ENCODE measurements at regions not wholly inside any gene's neighbourhood (a gene's known extent, or its start where the extent isn't known, plus 50 kb on each side); places are given as distances from the start of the nearest gene placed in this dataset.

DNA sequence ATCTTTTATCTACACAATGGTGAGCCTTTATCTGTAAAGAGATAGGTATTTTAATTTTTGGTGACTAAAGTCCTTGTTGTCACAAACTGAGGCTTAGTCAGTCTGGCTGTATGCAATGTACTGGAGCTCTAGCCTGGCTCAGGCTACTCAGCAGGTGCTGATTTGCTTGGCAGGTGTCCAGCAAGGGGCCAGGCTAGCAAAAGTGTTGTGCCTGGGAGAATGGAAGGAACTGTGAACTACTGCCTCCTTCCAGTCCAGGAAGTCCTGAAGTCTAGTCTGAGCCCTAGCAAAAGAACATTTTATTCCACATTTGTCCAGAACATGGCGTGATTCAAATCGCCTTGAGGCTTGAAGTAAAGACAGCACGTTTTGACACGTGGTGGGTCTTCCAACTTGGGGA lies 260.5 kb downstream of the CCDC85A start:
- Mint-ChIP-seq H3K4me1 (no peaks in the 10 kb centered on the region), H3K36me3 (no peaks in the 10 kb centered on the region)
- CTCF ChIA-PET: no interaction called here

DNA sequence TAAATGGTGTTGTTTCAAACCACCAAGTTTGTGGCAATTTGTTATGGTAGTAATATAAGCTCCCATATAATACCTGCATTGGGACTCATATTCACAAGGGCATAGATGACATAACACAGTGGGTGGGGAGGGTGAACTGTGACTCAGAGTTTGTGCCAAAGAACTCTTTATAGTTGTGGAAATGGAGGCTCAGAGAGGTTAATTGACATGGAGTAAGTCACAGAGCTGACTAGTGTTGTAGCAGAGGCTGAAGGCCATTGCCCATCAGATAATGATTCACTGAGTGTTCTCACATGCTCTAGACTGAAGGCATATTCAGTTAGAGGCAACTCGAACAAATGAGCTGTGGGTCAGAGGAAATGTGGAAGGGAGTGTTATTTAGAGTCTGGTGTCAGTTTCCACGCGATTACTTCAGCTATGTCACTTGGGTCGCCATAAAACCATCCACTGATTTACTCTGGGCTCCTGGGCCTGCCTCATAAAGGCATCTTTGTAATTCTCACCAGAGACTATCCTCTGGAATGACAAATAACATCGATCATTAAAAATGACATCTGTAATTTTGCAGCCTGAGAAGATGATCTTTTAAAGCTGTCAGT lies 264.7 kb downstream of the CCDC85A start:
- ChIA-PET POLR2A (no interaction called here), CTCF (no interaction called here)
- Histone ChIP-seq H3K27me3 (ENCODE audit: insufficient read depth, low read length, poor library complexity, severe bottlenecking) (no peaks in the 10 kb centered on the region), H3K36me3 (ENCODE audit: insufficient read depth, low read length) (no peaks in the 10 kb centered on the region), H3K4me1 (ENCODE audit: insufficient read depth, low read length) (no peaks in the 10 kb centered on the region), H3K27ac (ENCODE audit: low read depth, low read length) (no peak overlapping the region), H3K4me3 (ENCODE audit: low read length) (no peak overlapping the region), H3K9me3 (ENCODE audit: low read length) (no peaks in the 10 kb centered on the region)
- no peaks in the 10 kb centered on the region for H3K27me3 Mint-ChIP-seq
- no peaks in the 10 kb centered on the region for H3K36me3 Mint-ChIP-seq
- peaks cover 2 to 19% (median 7%) of the 10 kb centered on the region in 5 donors for H3K9me3 Mint-ChIP-seq
- H3K4me1 Mint-ChIP-seq: no peaks in the 10 kb centered on the region
- no peak overlapping the region for H3K27ac Mint-ChIP-seq
- H3K4me3 Mint-ChIP-seq: no peak overlapping the region
- no peak for DNase-seq

More for the DNA sequence above, 260.5 kb downstream of the CCDC85A start:
- H3K9me3 Mint-ChIP-seq: peaks cover 0 to 11% (median 5%) of the 10 kb centered on the region in 5 donors
- no peaks in the 10 kb centered on the region for H3K27me3 Mint-ChIP-seq
- DNase-seq: no peak
- no peak overlapping the region for H3K27ac Mint-ChIP-seq
- Histone ChIP-seq H3K27ac (ENCODE audit: low read depth, low read length) (no peak overlapping the region), H3K4me1 (ENCODE audit: insufficient read depth, low read length) (no peaks in the 10 kb centered on the region), H3K36me3 (ENCODE audit: insufficient read depth, low read length) (no peaks in the 10 kb centered on the region), H3K4me3 (ENCODE audit: low read length) (no peak overlapping the region), H3K27me3 (ENCODE audit: insufficient read depth, low read length, poor library complexity, severe bottlenecking) (no peaks in the 10 kb centered on the region), H3K9me3 (ENCODE audit: low read length) (peaks cover 6% of the 10 kb centered on the region)
- no peak overlapping the region for H3K4me3 Mint-ChIP-seq
- POLR2A ChIA-PET: no interaction called here

GRCh38 chr2:56449002-56449431 lies 265.2 kb downstream of the CCDC85A start:
- H3K27ac Mint-ChIP-seq: no peak overlapping the region
- ChIA-PET CTCF (no interaction called here), POLR2A (no interaction called here)
- no peaks in the 10 kb centered on the region for H3K27me3 Mint-ChIP-seq
- Histone ChIP-seq H3K9me3 (ENCODE audit: low read length) (no peaks in the 10 kb centered on the region), H3K36me3 (ENCODE audit: insufficient read depth, low read length) (no peaks in the 10 kb centered on the region), H3K27me3 (ENCODE audit: insufficient read depth, low read length, poor library complexity, severe bottlenecking) (no peaks in the 10 kb centered on the region), H3K4me1 (ENCODE audit: insufficient read depth, low read length) (no peaks in the 10 kb centered on the region), H3K27ac (ENCODE audit: low read depth, low read length) (no peak overlapping the region), H3K4me3 (ENCODE audit: low read length) (no peak overlapping the region)
- no peaks in the 10 kb centered on the region for H3K36me3 Mint-ChIP-seq
- H3K9me3 Mint-ChIP-seq: peaks cover 2 to 19% (median 10%) of the 10 kb centered on the region in 5 donors
- H3K4me3 Mint-ChIP-seq: no peak overlapping the region
- no peak for DNase-seq
- H3K4me1 Mint-ChIP-seq: no peaks in the 10 kb centered on the region

- H3K27ac Mint-ChIP-seq: no peak overlapping the region
- no peaks in the 10 kb centered on the region for H3K4me1 Mint-ChIP-seq
- Histone ChIP-seq H3K27me3 (ENCODE audit: insufficient read depth, low read length, poor library complexity, severe bottlenecking) (no peaks in the 10 kb centered on the region), H3K9me3 (ENCODE audit: low read length) (no peaks in the 10 kb centered on the region), H3K4me1 (ENCODE audit: insufficient read depth, low read length) (no peaks in the 10 kb centered on the region), H3K36me3 (ENCODE audit: insufficient read depth, low read length) (no peaks in the 10 kb centered on the region), H3K4me3 (ENCODE audit: low read length) (no peak overlapping the region), H3K27ac (ENCODE audit: low read depth, low read length) (no peak overlapping the region)
- H3K36me3 Mint-ChIP-seq: no peaks in the 10 kb centered on the region
- H3K4me3 Mint-ChIP-seq: no peak overlapping the region
- POLR2A ChIA-PET: no interaction called here
- H3K27me3 Mint-ChIP-seq: no peaks in the 10 kb centered on the region
- peaks cover 2 to 19% (median 10%) of the 10 kb centered on the region in 5 donors for H3K9me3 Mint-ChIP-seq
- no peak for DNase-seq
- CTCF ChIA-PET: no interaction called here
Measured at GRCh38 chr2:56449449-56449860, 265.7 kb downstream of the CCDC85A start.

GRCh38 chr2:56450047-56450446 lies 266.3 kb downstream of the CCDC85A start:
- H3K27ac Mint-ChIP-seq: no peak overlapping the region
- H3K4me1 Mint-ChIP-seq: no peaks in the 10 kb centered on the region
- Histone ChIP-seq H3K27ac (ENCODE audit: low read depth, low read length) (no peak overlapping the region), H3K36me3 (ENCODE audit: insufficient read depth, low read length) (no peaks in the 10 kb centered on the region), H3K4me1 (ENCODE audit: insufficient read depth, low read length) (no peaks in the 10 kb centered on the region), H3K9me3 (ENCODE audit: low read length) (no peaks in the 10 kb centered on the region), H3K27me3 (ENCODE audit: insufficient read depth, low read length, poor library complexity, severe bottlenecking) (no peaks in the 10 kb centered on the region), H3K4me3 (ENCODE audit: low read length) (no peak overlapping the region)
- peaks cover 2 to 17% (median 10%) of the 10 kb centered on the region in 5 donors for H3K9me3 Mint-ChIP-seq
- ChIA-PET CTCF (no interaction called here), POLR2A (no interaction called here)
- H3K36me3 Mint-ChIP-seq: no peaks in the 10 kb centered on the region
- no peak overlapping the region for H3K4me3 Mint-ChIP-seq
- DNase-seq: no peak
- H3K27me3 Mint-ChIP-seq: no peaks in the 10 kb centered on the region

DNA sequence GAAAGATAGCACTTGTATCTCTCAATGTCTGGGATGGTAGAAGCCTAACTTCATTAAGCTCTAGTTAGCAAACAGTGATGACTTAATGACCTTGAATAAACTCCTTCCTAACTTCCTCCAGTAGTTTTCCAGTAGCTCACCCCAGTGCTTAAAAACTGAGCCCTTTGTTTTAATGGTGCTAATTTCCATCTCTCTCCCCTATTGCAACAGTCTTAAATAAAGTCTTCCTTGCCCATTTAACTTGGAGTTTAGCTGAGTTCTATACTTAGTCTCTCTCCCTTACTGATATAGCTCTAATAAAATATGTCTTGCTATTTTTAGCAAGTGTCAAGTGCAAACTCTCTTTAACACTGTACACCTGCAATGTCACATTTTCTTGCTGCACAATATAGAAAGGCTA lies 267.0 kb downstream of the CCDC85A start:
- Histone ChIP-seq H3K36me3 (ENCODE audit: insufficient read depth, low read length) (no peaks in the 10 kb centered on the region), H3K4me3 (ENCODE audit: low read length) (no peak overlapping the region), H3K27ac (ENCODE audit: low read depth, low read length) (no peak overlapping the region), H3K9me3 (ENCODE audit: low read length) (no peaks in the 10 kb centered on the region), H3K27me3 (ENCODE audit: insufficient read depth, low read length, poor library complexity, severe bottlenecking) (no peaks in the 10 kb centered on the region), H3K4me1 (ENCODE audit: insufficient read depth, low read length) (no peaks in the 10 kb centered on the region)
- H3K4me3 Mint-ChIP-seq: no peak overlapping the region
- no peak overlapping the region for H3K27ac Mint-ChIP-seq
- no peaks in the 10 kb centered on the region for H3K36me3 Mint-ChIP-seq
- ChIA-PET POLR2A (no interaction called here), CTCF (no interaction called here)
- DNase-seq: no peak
- no peaks in the 10 kb centered on the region for H3K4me1 Mint-ChIP-seq
- peaks cover 2 to 18% (median 10%) of the 10 kb centered on the region in 5 donors for H3K9me3 Mint-ChIP-seq
- no peaks in the 10 kb centered on the region for H3K27me3 Mint-ChIP-seq

- CTCF ChIA-PET: no interaction called here
Measured at GRCh38 chr2:56455642-56456041, 271.9 kb downstream of the CCDC85A start.

GRCh38 chr2:56456791-56457190 lies 273.0 kb downstream of the CCDC85A start:
- Mint-ChIP-seq H3K4me3 (no peak overlapping the region), H3K9me3 (peaks cover 5 to 14% (median 9%) of the 10 kb centered on the region in 5 donors), H3K36me3 (no peaks in the 10 kb centered on the region), H3K4me1 (no peaks in the 10 kb centered on the region), H3K27me3 (no peaks in the 10 kb centered on the region), H3K27ac (no peak overlapping the region)
- CTCF ChIA-PET: no interaction called here
- Histone ChIP-seq H3K9me3 (ENCODE audit: low read length) (no peaks in the 10 kb centered on the region), H3K4me3 (ENCODE audit: low read length) (no peak overlapping the region), H3K4me1 (ENCODE audit: insufficient read depth, low read length) (no peaks in the 10 kb centered on the region), H3K27ac (ENCODE audit: low read depth, low read length) (no peak overlapping the region), H3K36me3 (ENCODE audit: insufficient read depth, low read length) (no peaks in the 10 kb centered on the region), H3K27me3 (ENCODE audit: insufficient read depth, low read length, poor library complexity, severe bottlenecking) (no peaks in the 10 kb centered on the region)
- POLR2A ChIA-PET: no interaction called here
- DNase-seq: no peak

More at GRCh38 chr2:56455642-56456041, 271.9 kb downstream of the CCDC85A start:
- Histone ChIP-seq H3K4me3 (ENCODE audit: low read length) (no peak overlapping the region), H3K27me3 (ENCODE audit: insufficient read depth, low read length, poor library complexity, severe bottlenecking) (no peaks in the 10 kb centered on the region), H3K36me3 (ENCODE audit: insufficient read depth, low read length) (no peaks in the 10 kb centered on the region), H3K27ac (ENCODE audit: low read depth, low read length) (no peak overlapping the region), H3K9me3 (ENCODE audit: low read length) (no peaks in the 10 kb centered on the region), H3K4me1 (ENCODE audit: insufficient read depth, low read length) (no peaks in the 10 kb centered on the region)
- no peak overlapping the region for H3K27ac Mint-ChIP-seq
- POLR2A ChIA-PET: no interaction called here
- no peak overlapping the region for H3K4me3 Mint-ChIP-seq
- H3K4me1 Mint-ChIP-seq: no peaks in the 10 kb centered on the region
- H3K36me3 Mint-ChIP-seq: no peaks in the 10 kb centered on the region
- peaks cover 6 to 16% (median 9%) of the 10 kb centered on the region in 5 donors for H3K9me3 Mint-ChIP-seq
- DNase-seq: no peak
- H3K27me3 Mint-ChIP-seq: no peaks in the 10 kb centered on the region

DNA sequence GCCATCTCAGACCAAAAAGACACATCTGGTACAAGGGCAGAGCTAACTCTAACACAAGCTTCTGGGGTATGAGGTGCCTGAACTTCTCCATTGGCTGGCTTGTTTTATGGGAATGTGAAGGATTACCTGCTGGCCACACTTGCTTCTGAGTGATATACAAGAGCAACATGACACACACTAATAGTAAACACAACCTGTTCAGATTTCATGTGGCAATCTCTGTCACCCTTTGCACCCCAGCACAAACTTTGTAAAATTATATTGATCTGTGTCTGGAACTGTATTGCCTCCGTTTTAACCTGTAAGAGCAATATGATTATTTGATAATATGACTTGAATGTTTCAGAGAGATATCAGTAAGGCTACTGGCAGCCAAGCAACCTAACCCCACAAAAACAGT lies 276.7 kb downstream of the CCDC85A start:
- DNase-seq: no peak
- no peaks in the 10 kb centered on the region for H3K4me1 ChIP-seq (ENCODE audit: insufficient read depth, low read length)
- Mint-ChIP-seq H3K27ac (no peak overlapping the region), H3K27me3 (no peaks in the 10 kb centered on the region), H3K4me3 (no peak overlapping the region), H3K4me1 (no peaks in the 10 kb centered on the region), H3K9me3 (peaks cover 6 to 22% (median 13%) of the 10 kb centered on the region in 5 donors), H3K36me3 (no peaks in the 10 kb centered on the region)
- CTCF ChIA-PET: no interaction called here
- no peak overlapping the region for H3K4me3 ChIP-seq (ENCODE audit: low read length)
- H3K36me3 ChIP-seq (ENCODE audit: insufficient read depth, low read length): no peaks in the 10 kb centered on the region
- H3K9me3 ChIP-seq (ENCODE audit: low read length): no peaks in the 10 kb centered on the region
- H3K27me3 ChIP-seq (ENCODE audit: insufficient read depth, low read length, poor library complexity, severe bottlenecking): no peaks in the 10 kb centered on the region
- no peak overlapping the region for H3K27ac ChIP-seq (ENCODE audit: low read depth, low read length)
- POLR2A ChIA-PET: no interaction called here

All from CD8-positive, alpha-beta memory T cell (primary cell).